Tibial nerve (tissue), 3 donors: ENCODE measurements at regions not wholly inside any gene's neighbourhood (a gene's known extent, or its start where the extent isn't known, plus 50 kb on each side); places are given as distances from the start of the nearest gene placed in this dataset.

Source experiments
- POLR2A ChIP-seq, 2 donors: fragments of 450-650 bp; IDR thresholded peaks; one replicate each; pipeline ENCODE4 v1.6.1; 2017; ENCODE audit warnings: antibody characterized with exemption in 2 of 2, mild to moderate bottlenecking in 2 of 2, moderate library complexity in 2 of 2
- TF ChIP-seq, protein P1 (sequence below), 5 experiments: fragments of 200-600 bp in 3 of 5; fragments of 450-650 bp in 2 of 5; sonication (generic) in 3 of 5; IDR thresholded peaks; one replicate each; pipeline ENCODE4 v1.5.1; 2016 to 2019; ENCODE audit warnings: antibody characterized with exemption in 5 of 5, mild to moderate bottlenecking in 3 of 5, moderate library complexity in 2 of 5

DNA sequence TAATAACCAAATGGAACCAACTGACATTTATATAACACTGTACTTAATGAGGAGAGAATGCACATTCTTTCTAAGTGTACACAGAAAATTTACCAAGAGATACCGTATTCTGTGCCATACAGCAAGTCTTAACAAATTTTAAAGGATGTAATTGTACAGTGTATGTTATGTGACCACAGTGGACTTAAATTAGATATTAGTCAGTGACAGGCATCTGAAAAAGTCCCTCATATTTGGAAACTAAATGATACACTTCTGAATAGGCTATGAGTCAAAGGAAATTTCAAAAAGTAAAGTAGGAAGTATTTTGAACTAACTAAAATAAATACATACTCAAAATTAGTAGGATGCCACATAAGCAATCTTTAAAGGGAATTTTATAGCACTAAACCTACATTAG, 59.6 kb upstream of the P3H2 start:
- TF ChIP-seq POLR2A (IDR thresholded peaks at IDR 0.05) = no peak
- TF ChIP-seq, protein P1, sequence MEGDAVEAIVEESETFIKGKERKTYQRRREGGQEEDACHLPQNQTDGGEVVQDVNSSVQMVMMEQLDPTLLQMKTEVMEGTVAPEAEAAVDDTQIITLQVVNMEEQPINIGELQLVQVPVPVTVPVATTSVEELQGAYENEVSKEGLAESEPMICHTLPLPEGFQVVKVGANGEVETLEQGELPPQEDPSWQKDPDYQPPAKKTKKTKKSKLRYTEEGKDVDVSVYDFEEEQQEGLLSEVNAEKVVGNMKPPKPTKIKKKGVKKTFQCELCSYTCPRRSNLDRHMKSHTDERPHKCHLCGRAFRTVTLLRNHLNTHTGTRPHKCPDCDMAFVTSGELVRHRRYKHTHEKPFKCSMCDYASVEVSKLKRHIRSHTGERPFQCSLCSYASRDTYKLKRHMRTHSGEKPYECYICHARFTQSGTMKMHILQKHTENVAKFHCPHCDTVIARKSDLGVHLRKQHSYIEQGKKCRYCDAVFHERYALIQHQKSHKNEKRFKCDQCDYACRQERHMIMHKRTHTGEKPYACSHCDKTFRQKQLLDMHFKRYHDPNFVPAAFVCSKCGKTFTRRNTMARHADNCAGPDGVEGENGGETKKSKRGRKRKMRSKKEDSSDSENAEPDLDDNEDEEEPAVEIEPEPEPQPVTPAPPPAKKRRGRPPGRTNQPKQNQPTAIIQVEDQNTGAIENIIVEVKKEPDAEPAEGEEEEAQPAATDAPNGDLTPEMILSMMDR (IDR thresholded peaks at IDR 0.05) = no peak
